ENCODE measurements at regions not wholly inside any gene's neighbourhood (a gene's known extent, or its start where the extent isn't known, plus 50 kb on each side); places are given as distances from the start of the nearest gene placed in this dataset.

DNA sequence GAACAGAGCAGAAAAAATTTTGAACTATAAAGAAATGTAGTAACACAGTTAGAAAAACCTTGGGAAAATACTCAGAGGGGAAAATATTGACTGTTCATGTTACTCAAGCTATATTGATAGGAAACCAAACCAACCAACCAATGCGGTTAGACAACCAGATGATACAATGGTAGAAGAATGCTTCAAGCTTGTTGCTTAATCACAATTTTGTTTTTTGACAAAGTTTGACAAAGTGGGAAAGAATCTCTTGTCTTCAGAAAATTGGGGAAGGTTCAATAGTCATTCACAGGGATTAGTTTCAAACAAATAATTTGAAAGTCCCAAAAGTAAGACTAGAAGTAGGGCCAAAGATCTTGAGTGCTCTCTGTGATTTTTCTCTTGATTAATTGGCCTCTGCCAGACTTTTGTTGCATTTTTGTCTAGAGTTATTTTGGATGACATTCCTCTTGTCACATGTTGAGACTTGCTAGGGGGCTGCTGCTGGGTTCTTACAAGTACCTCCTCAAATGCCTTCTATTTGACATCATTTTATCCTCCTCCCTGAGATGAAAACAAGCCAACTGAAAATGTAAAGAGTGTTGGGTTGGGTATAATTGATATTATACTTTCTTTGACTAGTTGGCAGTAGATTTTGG, 233.1 kb upstream of the PHYHIPL start:
- WGBS (ENCODE audit: insufficient coverage), result no CpG with 5 or more reads among the region's 1 CpG
- POLR2A ChIA-PET, result no interaction called here
- ATAC-seq (ENCODE audit: low read depth), result no peak

DNA sequence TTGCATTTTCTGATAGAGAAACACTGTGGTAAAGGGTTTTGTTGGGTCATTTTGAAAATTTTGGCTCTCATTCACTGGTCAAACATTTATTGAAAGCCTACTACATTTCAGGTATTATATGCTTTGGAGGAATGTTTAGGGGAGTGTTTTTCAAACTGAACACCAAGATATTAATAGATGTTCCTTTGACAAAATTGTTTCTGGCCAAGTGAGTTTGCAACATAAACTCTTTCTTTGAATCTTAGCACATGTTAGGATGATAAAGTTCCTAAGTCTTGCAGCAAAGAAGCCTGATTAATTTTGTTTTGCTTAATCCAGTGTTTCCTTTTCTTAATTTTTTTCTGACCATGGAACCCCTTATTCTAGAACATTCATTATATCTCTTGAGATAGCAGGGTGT, 232.5 kb upstream of the PHYHIPL start:
- Mint-ChIP-seq H3K27me3 (no peaks in the 10 kb centered on the region), H3K4me3 (no peak overlapping the region), H3K4me1 (no peaks in the 10 kb centered on the region), H3K27ac (no peak overlapping the region), H3K9me3 (ENCODE audit: insufficient read depth) (peaks cover 2% of the 10 kb centered on the region)
- Histone ChIP-seq H4K20me1 (ENCODE audit: control insufficient read depth, insufficient read depth, low read length, poor library complexity, severe bottlenecking) (no peaks in the 10 kb centered on the region), H3K27ac (ENCODE audit: low read length in 2 of 2) (no peak overlapping the region), H3K4me1 (ENCODE audit: control insufficient read depth in 2 of 2, insufficient read depth in 2 of 2, low read length in 2 of 2) (no peaks in the 10 kb centered on the region), H3K4me2 (replicated peaks; ENCODE audit: low read depth, low read length, poor library complexity, severe bottlenecking) (no peak overlapping the region), H3K79me2 (ENCODE audit: control insufficient read depth, insufficient read depth, low read length) (no peaks in the 10 kb centered on the region), H3K27me3 (replicated peaks in 1 of 4; ENCODE audit: control extremely low read depth in 1 of 4, control insufficient read depth in 3 of 4, insufficient read depth in 4 of 4, low read length in 3 of 4) (no peaks in the 10 kb centered on the region), H3K4me3 (ENCODE audit: control extremely low read depth in 1 of 5, extremely low read depth in 1 of 5, insufficient read depth in 1 of 5, low read depth in 2 of 5, low read length in 4 of 5) (no peak overlapping the region), H3K9me3 (ENCODE audit: control extremely low read depth in 1 of 3, control insufficient read depth in 2 of 3, insufficient read depth in 1 of 3, low read length in 2 of 3) (no peaks in the 10 kb centered on the region), H3K9ac (ENCODE audit: low read length) (no peak overlapping the region), H2AFZ (ENCODE audit: insufficient read depth, low read depth, low read length, poor library complexity, severe bottlenecking) (no peak overlapping the region), H3K36me3 (replicated peaks in 1 of 2; ENCODE audit: control extremely low read depth in 1 of 2, control insufficient read depth in 1 of 2, extremely low read depth in 1 of 2, insufficient read depth in 2 of 2, low read length in 1 of 2) (no peaks in the 10 kb centered on the region)
- ChIA-PET POLR2A (no interaction called here), CTCF (no interaction called here)
- intact Hi-C loops (cut with micrococcal nuclease), result no loop called here
- no peak for DNase-seq
- TF ChIP-seq, protein P1, sequence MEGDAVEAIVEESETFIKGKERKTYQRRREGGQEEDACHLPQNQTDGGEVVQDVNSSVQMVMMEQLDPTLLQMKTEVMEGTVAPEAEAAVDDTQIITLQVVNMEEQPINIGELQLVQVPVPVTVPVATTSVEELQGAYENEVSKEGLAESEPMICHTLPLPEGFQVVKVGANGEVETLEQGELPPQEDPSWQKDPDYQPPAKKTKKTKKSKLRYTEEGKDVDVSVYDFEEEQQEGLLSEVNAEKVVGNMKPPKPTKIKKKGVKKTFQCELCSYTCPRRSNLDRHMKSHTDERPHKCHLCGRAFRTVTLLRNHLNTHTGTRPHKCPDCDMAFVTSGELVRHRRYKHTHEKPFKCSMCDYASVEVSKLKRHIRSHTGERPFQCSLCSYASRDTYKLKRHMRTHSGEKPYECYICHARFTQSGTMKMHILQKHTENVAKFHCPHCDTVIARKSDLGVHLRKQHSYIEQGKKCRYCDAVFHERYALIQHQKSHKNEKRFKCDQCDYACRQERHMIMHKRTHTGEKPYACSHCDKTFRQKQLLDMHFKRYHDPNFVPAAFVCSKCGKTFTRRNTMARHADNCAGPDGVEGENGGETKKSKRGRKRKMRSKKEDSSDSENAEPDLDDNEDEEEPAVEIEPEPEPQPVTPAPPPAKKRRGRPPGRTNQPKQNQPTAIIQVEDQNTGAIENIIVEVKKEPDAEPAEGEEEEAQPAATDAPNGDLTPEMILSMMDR (IDR thresholded peaks at IDR 0.05), result no peak
- no peak for TF ChIP-seq EZH2 (IDR thresholded peaks at IDR 0.05; ENCODE audit: borderline replicate concordance, insufficient read depth, low read depth, low read length, poor library complexity, severe bottlenecking)
- no peak for ATAC-seq (ENCODE audit: low read depth)

More for the DNA sequence above, 233.1 kb upstream of the PHYHIPL start:
- H2AFZ ChIP-seq (ENCODE audit: insufficient read depth, low read depth, low read length, poor library complexity, severe bottlenecking), result no peak overlapping the region
- H3K27ac ChIP-seq (ENCODE audit: low read length in 2 of 2), result no peak overlapping the region
- no peaks in the 10 kb centered on the region for H4K20me1 ChIP-seq (ENCODE audit: control insufficient read depth, insufficient read depth, low read length, poor library complexity, severe bottlenecking)
- H3K4me1 ChIP-seq (ENCODE audit: control insufficient read depth in 2 of 2, insufficient read depth in 2 of 2, low read length in 2 of 2), result no peaks in the 10 kb centered on the region
- H3K27me3 ChIP-seq (replicated peaks in 1 of 4; ENCODE audit: control extremely low read depth in 1 of 4, control insufficient read depth in 3 of 4, insufficient read depth in 4 of 4, low read length in 3 of 4), result no peaks in the 10 kb centered on the region
- no peaks in the 10 kb centered on the region for H3K9me3 ChIP-seq (ENCODE audit: control extremely low read depth in 1 of 3, control insufficient read depth in 2 of 3, insufficient read depth in 1 of 3, low read length in 2 of 3)
- DNase-seq, result no peak
- H3K4me2 ChIP-seq (replicated peaks; ENCODE audit: low read depth, low read length, poor library complexity, severe bottlenecking), result no peak overlapping the region
- H3K4me1 Mint-ChIP-seq, result no peaks in the 10 kb centered on the region
- no peak overlapping the region for H3K4me3 ChIP-seq (ENCODE audit: control extremely low read depth in 1 of 5, extremely low read depth in 1 of 5, insufficient read depth in 1 of 5, low read depth in 2 of 5, low read length in 4 of 5)
- H3K27ac Mint-ChIP-seq, result no peak overlapping the region
- TF ChIP-seq, protein P1 (IDR thresholded peaks at IDR 0.05), result no peak
- TF ChIP-seq EZH2 (IDR thresholded peaks at IDR 0.05; ENCODE audit: borderline replicate concordance, insufficient read depth, low read depth, low read length, poor library complexity, severe bottlenecking), result no peak
- no peak overlapping the region for H3K4me3 Mint-ChIP-seq
- H3K79me2 ChIP-seq (ENCODE audit: control insufficient read depth, insufficient read depth, low read length), result no peaks in the 10 kb centered on the region
- intact Hi-C loops (cut with micrococcal nuclease), result no loop called here
- H3K36me3 ChIP-seq (replicated peaks in 1 of 2; ENCODE audit: control extremely low read depth in 1 of 2, control insufficient read depth in 1 of 2, extremely low read depth in 1 of 2, insufficient read depth in 2 of 2, low read length in 1 of 2), result no peaks in the 10 kb centered on the region
- peaks cover 2% of the 10 kb centered on the region for H3K9me3 Mint-ChIP-seq (ENCODE audit: insufficient read depth)
- no peaks in the 10 kb centered on the region for H3K27me3 Mint-ChIP-seq
- no peak overlapping the region for H3K9ac ChIP-seq (ENCODE audit: low read length)
- CTCF ChIA-PET, result no interaction called here

All from B cell (primary cell).